Esophagus (tissue), 2 donors: ENCODE measurements at regions not wholly inside any gene's neighbourhood (a gene's known extent, or its start where the extent isn't known, plus 50 kb on each side); places are given as distances from the start of the nearest gene placed in this dataset.
A peak's percentile ranks its signal among the peaks of the same experiment; 100 is the strongest.

ENCODE experiments used
- H3K27ac ChIP-seq, 2 donors: one replicate each; pipeline ENCODE4 v1.5.1; 2013; ENCODE audit warnings: low read depth in 2 of 2, mild to moderate bottlenecking in 2 of 2, inconsistent platforms in 1 of 2, low read length in 1 of 2, moderate library complexity in 1 of 2
- H3K27me3 ChIP-seq, 2 donors: one replicate each; pipeline ENCODE4 v1.6.1; 2013; ENCODE audit warnings: low read length in 2 of 2, control low read depth in 1 of 2, mild to moderate bottlenecking in 1 of 2; ENCODE audit not compliant: insufficient read depth in 2 of 2, control insufficient read depth in 1 of 2
- H3K36me3 ChIP-seq, 2 donors: one replicate each; pipeline ENCODE4 v1.6.1; 2013; ENCODE audit warnings: low read length in 1 of 2; ENCODE audit not compliant: control insufficient read depth in 2 of 2, insufficient read depth in 2 of 2
- H3K4me1 ChIP-seq, 2 donors: one replicate each; pipeline ENCODE4 v1.6.1; 2013; ENCODE audit warnings: low read length in 1 of 2; ENCODE audit not compliant: control insufficient read depth in 2 of 2, insufficient read depth in 2 of 2
- H3K4me3 ChIP-seq, 2 donors: one replicate each; pipeline ENCODE4 v1.5.1; 2013; ENCODE audit warnings: low read length in 2 of 2, mild to moderate bottlenecking in 2 of 2, low read depth in 1 of 2, moderate library complexity in 1 of 2
- H3K9me3 ChIP-seq, 2 donors: one replicate each; pipeline ENCODE4 v1.6.1; 2013; ENCODE audit warnings: mild to moderate bottlenecking in 2 of 2, low read depth in 1 of 2, low read length in 1 of 2, moderate library complexity in 1 of 2; ENCODE audit not compliant: control insufficient read depth in 2 of 2, insufficient read depth in 1 of 2
- WGBS, 2 donors: extraction: QIAGEN DNeasy Blood & Tissue Kit; methylation state at CpG; one replicate each; pipeline ENCODE4 v1.1.7; 2013; 5-methylcytosine and 5-hydroxymethylcytosine counted together
- donor health status: healthy with polysubstance abuse.
- donor health status: Bipolar disorder and iron deficiency.

DNA sequence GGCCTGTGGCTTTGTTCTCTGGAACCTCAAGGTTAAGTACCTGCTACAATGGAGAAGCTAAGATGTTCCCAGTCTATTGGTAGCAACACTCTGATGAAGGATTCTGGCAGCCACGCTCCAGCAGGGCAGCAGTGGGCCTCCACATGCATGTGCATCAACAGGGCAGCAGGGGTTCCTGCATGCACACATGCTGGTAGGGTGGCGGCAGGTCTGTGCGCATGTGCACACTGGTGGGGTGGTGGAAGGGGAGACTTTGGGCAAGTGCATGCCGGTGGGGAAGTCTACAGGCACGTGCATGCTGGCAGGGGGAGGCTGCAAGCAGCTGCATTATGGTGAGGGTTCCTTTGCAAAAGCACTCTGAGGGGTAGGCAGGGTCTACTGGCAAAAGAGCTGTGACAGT lies 160.7 kb downstream of the NKX6-1 start:
- H3K4me3 ChIP-seq: no peak overlapping the region
- H3K27ac ChIP-seq: no peak overlapping the region
- peaks cover 4 to 14% of the 10 kb centered on the region in 2 donors for H3K9me3 ChIP-seq
- H3K27me3 ChIP-seq: no peaks in the 10 kb centered on the region
- no peaks in the 10 kb centered on the region for H3K36me3 ChIP-seq
- peaks cover 0 to 2% of the 10 kb centered on the region in 2 donors for H3K4me1 ChIP-seq
- 88 to 94% methylated on average over 5 of the region's 5 CpGs for WGBS, 2 donors

GRCh38 chr4:84336964-84337705 lies 162.0 kb downstream of the NKX6-1 start:
- WGBS, 2 donors: 65 to 68% methylated on average over 3 of the region's 3 CpGs
- Histone ChIP-seq H3K9me3 (peaks cover under 1 to 10% of the 10 kb centered on the region in 2 donors), H3K36me3 (no peaks in the 10 kb centered on the region), H3K27me3 (no peaks in the 10 kb centered on the region), H3K27ac (no peak overlapping the region), H3K4me1 (peaks cover 0 to 2% of the 10 kb centered on the region in 2 donors), H3K4me3 (no peak overlapping the region)

- H3K36me3 ChIP-seq: no peaks in the 10 kb centered on the region
- H3K27me3 ChIP-seq: no peaks in the 10 kb centered on the region
- no peak overlapping the region for H3K4me3 ChIP-seq
- no peak overlapping the region for H3K27ac ChIP-seq
- H3K4me1 ChIP-seq: no peaks in the 10 kb centered on the region
- no peaks in the 10 kb centered on the region for H3K9me3 ChIP-seq
Observed at GRCh38 chr4:84327526-84327925, 171.6 kb downstream of the NKX6-1 start.

GRCh38 chr4:84325625-84326024 lies 173.5 kb downstream of the NKX6-1 start:
- Histone ChIP-seq H3K36me3 (no peaks in the 10 kb centered on the region), H3K27me3 (no peaks in the 10 kb centered on the region), H3K9me3 (no peaks in the 10 kb centered on the region), H3K27ac (no peak overlapping the region), H3K4me3 (no peak overlapping the region), H3K4me1 (no peaks in the 10 kb centered on the region)
- 77 to 86% methylated on average over 2 of the region's 2 CpGs for WGBS, 2 donors

- WGBS, 2 donors: 41 to 45% methylated on average over 16 of the region's 16 CpGs
- no peak overlapping the region for H3K4me3 ChIP-seq
- H3K9me3 ChIP-seq: no peaks in the 10 kb centered on the region
- no peaks in the 10 kb centered on the region for H3K27me3 ChIP-seq
- no peak overlapping the region for H3K27ac ChIP-seq
- no peaks in the 10 kb centered on the region for H3K4me1 ChIP-seq
- H3K36me3 ChIP-seq: no peaks in the 10 kb centered on the region
Observed at GRCh38 chr4:84324303-84325245, 174.5 kb downstream of the NKX6-1 start.

DNA sequence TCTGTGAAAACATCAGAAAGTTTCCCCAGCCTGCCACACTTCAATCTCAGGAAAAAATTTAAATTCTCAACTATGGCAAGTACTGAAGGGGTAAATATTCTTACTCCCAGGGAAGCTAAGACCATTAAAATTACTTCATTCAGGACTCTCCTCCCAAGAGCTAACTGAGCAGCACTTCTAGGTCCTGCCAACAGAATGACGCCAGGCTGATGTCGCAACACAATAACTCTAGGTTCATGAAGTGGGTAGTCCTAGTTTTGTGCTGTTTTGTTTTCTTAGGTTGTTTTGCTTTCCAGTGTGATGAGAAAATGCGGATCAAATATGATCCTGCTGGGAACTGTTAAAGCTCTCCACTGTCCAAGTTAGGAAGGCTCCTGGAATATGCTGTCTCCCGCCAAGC lies 180.0 kb downstream of the NKX6-1 start:
- Histone ChIP-seq H3K9me3 (no peaks in the 10 kb centered on the region), H3K36me3 (no peaks in the 10 kb centered on the region), H3K27me3 (no peaks in the 10 kb centered on the region), H3K4me1 (no peaks in the 10 kb centered on the region), H3K27ac (peak overlapping the region in 1 of 2 donors; percentile 31), H3K4me3 (no peak overlapping the region)
- 67 to 68% methylated on average over 4 of the region's 4 CpGs for WGBS, 2 donors

DNA sequence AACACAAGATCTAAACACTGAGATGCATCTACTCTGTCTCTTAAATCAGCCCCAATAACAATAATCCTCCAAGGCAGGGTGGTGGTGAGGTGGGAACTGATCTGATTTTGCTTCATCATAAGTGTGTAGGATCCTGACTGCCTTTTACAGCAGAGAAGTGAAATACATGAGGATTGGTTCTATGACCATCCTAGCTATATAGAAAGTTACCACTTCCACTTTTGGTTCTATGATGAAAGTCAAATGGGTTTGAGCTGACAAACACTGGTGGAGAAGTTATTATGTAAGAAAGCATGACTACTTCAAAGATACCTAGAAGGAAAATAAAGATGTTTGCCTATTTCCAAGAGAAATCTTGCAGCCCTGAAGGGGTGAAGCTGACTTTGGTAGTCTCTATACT lies 181.6 kb downstream of the NKX6-1 start:
- Histone ChIP-seq H3K4me1 (no peaks in the 10 kb centered on the region), H3K27ac (no peak overlapping the region), H3K36me3 (no peaks in the 10 kb centered on the region), H3K4me3 (no peak overlapping the region), H3K27me3 (no peaks in the 10 kb centered on the region), H3K9me3 (no peaks in the 10 kb centered on the region)

GRCh38 chr4:84312426-84313012 lies 186.6 kb downstream of the NKX6-1 start:
- H3K27ac ChIP-seq: no peak overlapping the region
- H3K36me3 ChIP-seq: no peaks in the 10 kb centered on the region
- H3K4me3 ChIP-seq: no peak overlapping the region
- H3K4me1 ChIP-seq: no peaks in the 10 kb centered on the region
- no peaks in the 10 kb centered on the region for H3K9me3 ChIP-seq
- WGBS, 2 donors: 84 to 89% methylated on average over 6 of the region's 6 CpGs
- H3K27me3 ChIP-seq: no peaks in the 10 kb centered on the region

GRCh38 chr4:84309191-84309590 lies 189.9 kb downstream of the NKX6-1 start:
- 73 to 83% methylated on average over 3 of the region's 3 CpGs for WGBS, 2 donors
- H3K27me3 ChIP-seq: no peaks in the 10 kb centered on the region
- H3K4me3 ChIP-seq: no peak overlapping the region
- H3K27ac ChIP-seq: no peak overlapping the region
- H3K9me3 ChIP-seq: no peaks in the 10 kb centered on the region
- no peaks in the 10 kb centered on the region for H3K4me1 ChIP-seq
- H3K36me3 ChIP-seq: no peaks in the 10 kb centered on the region
